Superior temporal gyrus (tissue), 1 donor: ENCODE measurements at regions not wholly inside any gene's neighbourhood (a gene's known extent, or its start where the extent isn't known, plus 50 kb on each side); places are given as distances from the start of the nearest gene placed in this dataset.
A peak's percentile ranks its signal among the peaks of the same experiment; 100 is the strongest.

Experiments used
- DNase-seq: peaks from one replicate; pipeline ENCODE4 v3.0.0-alpha.2; 2016; ENCODE audit errors: extremely low spot score

DNA sequence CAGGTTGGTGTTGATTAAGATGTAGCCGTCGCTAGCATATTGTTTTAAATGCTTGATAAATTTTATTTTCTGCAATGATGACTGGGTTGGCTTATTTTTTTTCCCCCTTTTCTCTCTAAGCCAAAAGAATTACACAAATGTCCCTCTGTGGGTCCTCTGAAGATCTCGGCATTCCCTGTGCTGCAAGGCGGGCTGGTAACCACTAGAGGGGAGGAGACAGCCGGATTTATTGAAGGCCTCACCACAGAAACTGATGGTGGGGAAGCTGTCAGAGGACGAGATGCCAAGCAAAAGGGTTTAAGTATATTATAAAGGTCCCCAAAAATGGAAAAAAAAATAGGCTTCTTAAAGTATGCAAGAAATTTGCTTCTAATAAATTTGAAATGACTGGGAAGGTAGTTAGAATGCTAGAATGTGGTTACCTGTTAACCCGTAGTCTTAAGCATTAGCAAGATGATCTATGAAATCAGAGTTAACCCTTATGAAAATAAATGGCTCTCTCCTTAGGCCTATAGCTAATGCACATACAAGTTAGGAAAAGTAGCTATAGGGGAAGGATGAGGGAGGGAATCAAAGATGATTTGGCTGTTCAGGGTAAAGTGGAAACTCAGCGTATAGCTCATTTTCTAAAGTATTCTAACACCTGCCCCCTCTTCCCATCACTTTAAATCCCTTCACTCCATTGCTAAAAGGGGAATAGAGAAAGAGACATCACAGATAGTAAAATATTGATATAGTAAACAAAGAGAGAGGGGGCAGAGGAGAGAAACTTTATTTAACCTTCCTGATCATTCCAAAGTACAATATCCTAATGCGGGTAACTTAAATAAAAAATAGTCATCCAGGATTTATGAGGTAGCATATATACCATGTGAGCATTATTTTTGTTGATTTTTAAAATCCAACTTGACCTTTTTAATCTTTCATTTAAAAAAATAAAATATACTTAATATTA, 894.5 kb upstream of the POU3F3 start:
- DNase-seq: peak; percentile 91

DNA sequence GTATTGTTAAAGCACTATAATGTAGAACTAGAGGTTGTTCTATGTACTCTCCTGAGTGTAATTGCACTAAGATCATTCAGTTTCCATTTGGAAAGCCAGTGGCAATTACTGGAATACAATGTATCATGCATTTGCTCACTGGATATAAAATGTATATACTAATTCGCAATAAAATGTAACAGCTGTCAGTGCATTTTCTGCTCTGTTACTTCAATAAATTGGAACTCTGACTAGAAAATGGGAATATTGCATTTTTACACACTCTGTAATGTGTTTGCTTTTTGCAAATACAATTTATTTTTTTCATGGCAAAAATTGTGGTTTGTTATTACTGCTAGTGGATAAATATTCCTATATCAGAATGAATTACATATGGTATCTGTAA, 893.8 kb upstream of the POU3F3 start:
- DNase-seq: peak; percentile 22

DNA sequence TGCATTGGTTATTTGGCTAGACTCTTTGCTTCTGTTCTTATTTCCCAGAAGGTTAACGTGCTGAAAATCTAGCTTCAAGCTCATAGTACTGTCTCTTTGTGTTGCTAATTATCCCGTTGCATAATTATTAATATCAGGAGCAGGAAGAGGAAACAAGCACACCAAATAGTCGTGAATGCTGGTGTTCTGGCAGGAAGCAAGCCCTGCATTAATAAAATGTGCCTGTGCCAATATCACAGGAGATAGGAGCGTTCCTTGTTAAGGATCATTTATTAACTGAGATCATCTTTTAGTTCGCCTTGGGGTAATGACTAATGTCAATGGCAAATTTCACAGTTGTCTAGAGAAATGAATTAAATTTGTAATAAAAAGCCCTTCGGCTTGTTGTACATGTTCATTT, 893.0 kb upstream of the POU3F3 start:
- DNase-seq: no peak

DNA sequence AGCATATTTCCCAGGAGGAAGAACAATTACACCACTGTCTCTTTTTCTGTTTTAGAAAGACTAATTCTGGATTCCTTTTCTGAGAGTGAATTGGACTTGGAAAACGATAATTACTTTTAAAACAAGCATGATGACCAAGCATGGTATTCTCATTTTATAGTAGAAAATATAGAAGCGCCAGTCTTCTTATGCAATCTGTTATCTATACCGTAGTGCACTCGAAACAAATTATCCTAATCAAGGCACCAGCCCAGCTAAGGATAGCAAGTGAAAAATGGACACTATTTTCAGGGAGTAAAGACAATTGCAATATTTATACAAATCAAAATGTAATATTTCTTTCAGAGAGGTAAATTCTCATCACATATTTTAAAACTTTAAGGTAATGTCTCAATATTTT, 892.1 kb upstream of the POU3F3 start:
- DNase-seq: peak; percentile 23

DNA sequence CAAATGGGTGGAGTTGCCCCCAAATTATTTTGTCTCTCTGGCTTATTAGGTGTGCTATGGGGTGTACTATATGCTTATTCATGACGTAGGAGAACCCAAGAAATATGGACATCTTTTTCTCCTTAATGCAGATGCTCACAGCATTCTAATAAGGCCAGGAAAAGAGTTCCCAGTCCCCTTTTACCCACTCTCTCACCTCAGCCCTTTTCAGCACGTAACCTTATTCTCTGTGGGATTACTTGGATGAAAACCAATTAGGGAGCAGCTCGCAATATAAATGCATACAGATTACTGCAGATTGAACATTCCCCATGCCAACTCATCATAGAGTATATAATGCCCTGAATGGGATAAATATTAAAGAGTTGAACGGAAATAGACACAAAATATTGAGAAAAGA, 891.2 kb upstream of the POU3F3 start:
- no peak for DNase-seq

DNA sequence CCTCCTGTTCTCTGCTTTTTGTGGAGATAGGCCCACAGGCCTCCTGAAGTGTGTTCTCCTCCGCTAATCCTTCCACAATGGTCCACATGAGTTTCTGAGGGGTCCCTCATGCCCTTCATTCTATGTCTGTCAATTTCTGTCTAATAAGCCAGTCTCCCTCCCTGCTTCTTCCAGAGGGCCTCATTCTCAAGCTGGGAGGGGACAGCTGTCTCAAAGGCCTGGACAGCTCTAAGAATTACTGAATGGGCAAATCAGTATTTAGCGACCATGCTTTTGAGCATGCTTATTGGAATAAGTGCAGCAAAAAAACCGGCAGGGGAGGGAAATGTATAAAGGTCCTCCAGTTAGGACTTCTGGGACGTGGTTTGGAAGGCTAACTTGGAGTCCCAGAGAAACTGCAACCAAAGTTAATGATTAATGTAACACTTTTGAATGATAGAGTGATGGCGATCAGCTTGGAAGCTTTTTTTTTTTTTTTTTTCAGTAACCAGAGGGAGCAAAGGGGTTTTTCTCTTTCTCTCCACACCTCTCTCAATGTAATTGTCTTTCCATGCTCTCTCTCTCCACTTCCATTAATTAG, 890.7 kb upstream of the POU3F3 start:
- DNase-seq: no peak

DNA sequence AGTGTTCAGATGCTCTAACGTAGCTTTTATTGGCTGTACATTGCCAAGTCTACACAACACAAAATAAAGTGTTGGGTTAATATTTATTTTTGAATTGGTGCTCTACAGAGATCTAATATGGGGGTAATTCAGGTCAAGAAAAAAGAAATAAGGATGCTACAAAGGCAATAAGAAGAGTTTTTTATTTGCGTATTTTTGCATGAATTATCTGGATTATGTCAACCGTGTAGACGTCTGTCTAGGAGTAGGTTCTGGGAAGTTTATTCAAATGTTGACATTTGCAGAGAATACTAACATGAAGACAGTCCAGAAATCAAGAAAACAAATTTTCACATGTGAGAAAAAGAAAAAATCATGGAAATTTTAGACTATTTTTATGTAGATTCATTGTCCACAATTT, 876.7 kb upstream of the POU3F3 start:
- no peak for DNase-seq

DNA sequence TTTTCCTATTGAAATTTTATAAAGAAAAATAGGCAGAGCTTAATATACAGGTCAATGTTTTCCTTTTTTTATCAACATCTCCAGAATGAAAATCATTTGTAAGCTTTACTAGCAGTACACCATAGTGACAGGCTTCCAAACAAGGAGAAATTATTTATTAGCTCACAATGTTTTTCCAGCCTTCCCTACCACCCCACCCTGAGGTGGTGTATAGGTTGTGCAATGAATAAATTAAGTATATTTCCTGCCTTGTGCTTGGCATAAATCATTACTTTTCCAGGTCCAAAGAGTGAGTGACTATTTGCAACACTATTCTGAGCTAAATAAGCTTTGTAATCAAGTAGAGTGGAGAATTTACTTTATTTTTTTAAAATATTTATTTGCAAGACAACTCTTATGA, 876.2 kb upstream of the POU3F3 start:
- no peak for DNase-seq

DNA sequence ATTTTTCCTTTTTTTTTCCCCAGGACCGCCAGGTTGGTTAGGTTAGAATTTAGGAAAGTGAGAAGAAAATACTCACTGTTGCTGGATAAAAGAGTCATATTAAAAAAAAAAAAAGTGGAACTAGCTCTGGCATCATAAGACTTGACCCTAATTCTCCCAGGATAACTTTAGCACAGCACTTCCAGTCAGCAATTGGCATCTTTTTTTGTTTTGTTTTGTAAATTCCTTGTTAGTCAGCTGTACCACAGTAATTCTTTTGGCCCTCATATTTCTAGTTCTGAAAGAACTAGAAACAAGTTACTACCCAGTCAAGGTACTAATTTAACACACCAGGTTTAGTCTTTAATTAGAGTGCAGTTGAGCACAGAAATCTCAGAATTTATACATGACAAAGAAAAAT, 873.5 kb upstream of the POU3F3 start:
- no peak for DNase-seq

DNA sequence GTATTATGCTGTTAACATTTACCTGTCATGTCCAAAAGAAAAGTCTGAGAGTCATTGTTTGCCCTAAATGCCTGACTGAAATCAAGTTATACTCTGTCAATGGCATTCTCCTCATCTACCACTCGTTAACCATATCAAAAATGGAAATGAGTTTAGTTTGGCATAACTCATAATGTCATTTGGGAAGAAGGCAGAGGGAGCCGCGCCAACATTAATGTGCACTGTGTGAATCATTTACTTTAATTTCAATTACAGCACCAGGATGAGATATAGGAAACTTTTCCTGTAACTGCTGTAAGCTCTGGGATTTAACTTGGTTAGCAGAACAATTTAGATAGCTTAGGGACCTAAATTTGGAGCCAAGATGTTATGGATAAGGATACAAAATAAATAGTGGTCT, 871.2 kb upstream of the POU3F3 start:
- DNase-seq: no peak

DNA sequence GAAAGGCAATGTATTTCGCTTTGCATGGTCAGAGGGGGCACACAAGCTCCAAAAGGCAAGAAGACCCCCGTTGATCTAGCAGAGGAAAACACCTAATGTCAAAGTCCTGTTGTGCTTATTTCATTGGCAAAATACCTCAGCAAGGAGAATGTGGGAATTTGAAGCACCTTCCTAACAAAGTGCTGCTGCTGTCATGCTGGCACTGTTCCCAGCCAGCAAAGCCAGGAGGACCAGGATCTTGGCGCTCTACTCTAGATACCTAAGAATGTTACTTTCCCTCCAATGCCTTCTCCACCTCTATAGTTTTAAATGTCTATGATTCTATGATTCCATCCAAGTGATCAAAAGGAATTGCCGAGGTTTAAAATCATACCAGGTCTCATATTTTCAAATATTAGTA, 867.9 kb upstream of the POU3F3 start:
- DNase-seq: no peak

DNA sequence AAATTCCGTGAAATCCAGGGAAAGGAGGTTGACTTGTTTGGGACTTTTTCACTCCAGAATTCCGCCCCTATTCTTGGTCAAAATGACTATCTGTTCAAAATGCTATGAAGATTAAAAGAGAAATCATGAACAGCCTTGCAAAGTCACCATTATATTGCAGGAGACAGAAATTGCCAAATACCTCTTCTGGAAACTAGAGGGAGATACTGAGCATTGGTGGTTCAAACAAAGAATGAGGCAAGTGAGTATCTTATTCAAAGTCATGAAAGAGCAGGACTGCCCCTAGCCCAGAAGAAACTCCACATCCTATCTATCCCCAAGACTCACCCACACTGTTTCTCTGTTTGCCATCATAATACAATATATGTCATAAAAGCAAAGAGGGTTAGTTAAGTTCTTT, 862.3 kb upstream of the POU3F3 start:
- DNase-seq: no peak

DNA sequence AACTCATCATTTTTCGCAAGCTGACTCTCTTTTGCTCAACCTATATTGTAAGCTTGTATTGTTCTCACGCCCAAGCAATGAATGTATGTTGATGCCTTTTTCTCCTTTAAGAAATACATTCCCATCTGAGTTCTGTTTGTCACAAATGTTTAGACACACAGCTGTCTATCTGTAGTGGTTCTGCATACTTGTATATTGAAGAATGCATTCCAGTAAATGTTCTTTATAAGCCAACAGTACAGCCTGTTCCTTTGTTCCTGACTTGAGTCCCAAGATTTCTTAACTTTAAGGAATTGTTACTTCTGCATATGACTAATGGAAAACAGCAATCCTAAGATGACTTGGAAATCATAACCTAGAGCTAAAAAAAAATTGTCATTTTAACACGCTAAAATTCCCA, 849.1 kb upstream of the POU3F3 start:
- DNase-seq: no peak

DNA sequence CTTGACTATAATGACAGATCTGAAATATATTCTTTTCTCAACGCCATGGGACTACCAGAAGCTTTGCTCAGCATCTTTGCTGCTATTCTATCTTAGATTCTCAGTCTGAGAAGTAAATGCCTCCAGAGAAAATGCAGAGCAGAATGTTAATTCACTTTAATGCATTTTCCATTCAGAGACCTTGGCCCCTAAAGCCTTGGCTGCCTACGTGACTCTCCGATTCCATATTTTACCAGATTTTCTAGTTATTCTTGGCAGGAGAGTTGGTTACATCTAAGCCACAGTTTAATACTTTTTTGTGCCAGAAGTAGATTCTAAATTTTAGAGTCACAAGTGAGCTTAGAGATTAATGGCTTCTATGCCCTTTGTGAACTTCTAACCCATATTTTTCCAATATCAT, 837.1 kb upstream of the POU3F3 start:
- no peak for DNase-seq

DNA sequence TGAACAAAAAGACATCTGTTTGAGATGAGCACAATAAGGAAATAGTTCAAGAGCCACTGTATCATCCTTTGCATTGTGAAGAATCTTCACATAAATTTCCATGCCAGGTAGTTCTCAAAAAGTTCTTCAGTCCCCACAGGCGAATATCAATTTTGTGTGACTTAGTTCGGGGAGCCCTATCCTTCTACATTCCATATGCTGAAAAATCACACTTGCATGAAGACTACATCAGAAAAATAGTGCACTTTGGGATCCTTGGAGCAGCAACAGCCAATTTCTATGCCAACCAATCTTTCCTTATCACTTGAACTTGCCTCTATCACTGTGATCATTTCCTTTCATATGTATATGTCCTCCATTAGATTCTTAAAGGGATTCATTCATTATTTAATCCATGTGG, 830.6 kb upstream of the POU3F3 start:
- DNase-seq: peak; percentile 21

DNA sequence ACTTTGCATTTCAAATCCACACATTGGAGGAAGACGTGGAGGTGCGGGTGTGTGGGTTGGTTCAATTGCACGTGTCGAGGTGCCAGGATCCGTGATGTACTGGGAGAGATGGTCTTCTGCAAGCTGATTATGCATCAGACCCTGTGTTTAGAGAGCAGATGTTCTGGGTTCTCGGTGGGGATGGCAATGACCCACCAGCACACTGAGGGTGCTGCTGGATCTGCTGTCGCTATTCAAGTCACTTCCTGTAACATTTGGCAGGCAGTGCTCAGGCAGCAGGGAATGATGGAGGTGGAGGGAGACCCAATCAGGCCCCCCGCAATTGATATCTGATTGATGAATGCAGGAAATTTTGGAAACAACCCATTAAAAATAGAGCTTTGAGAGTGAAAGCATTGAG, 830.1 kb upstream of the POU3F3 start:
- no peak for DNase-seq

DNA sequence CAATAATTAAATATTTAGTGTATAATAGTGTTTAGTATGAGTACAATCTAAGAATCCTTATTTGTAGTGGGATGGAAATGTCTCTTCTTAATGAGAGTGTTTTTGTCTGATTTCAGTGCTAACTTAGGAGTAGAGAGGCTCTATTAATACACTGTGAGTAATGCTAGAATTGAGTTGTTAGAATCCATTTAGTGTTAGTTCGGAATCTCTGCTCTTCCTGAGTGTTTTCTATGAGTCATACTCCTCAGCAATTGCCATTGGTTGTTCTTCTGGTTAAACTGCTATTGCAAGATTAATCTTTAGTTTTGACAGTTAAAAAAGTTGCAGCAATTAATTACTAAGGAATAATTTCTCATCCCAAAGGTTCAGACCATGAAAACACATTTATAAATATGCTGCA, 828.6 kb upstream of the POU3F3 start:
- peak; percentile 33 for DNase-seq

DNA sequence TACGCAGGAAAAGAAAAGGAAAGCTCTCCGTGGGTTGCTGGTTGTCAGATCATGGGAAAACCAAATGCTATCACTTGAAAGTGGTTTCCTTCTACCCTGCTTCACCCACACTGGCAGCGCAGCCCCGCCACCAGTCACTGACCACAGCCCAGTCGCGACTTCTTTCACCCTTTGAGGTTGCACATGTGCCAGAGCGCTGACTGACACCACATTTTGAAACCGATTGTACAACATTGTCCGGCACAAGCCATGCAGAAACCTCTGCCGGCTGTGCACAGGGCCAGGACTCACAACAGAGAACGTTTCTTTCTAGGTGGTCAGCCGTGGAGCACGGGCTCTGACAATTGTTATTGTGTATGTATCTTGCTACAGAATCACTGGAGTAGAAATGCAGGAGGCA, 827.2 kb upstream of the POU3F3 start:
- peak; percentile 30 for DNase-seq

DNA sequence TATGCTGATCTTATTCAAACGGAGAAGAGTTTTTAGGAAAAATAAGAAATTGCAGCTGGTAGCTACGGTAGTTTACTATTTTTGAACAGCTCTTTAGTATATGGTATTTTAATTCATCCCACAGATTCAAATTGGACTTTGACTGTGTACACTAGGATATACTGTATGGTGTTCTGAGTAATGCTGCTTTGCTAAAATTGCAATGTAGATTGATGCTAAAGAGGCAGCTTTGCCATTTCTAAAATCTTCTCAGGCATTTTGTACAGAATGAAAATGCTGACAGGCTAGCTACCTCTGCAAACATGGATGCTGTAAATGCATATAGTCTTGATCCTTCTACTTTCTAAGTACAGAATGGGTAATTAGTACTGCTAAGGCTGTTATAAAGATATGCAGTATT, 826.6 kb upstream of the POU3F3 start:
- no peak for DNase-seq

DNA sequence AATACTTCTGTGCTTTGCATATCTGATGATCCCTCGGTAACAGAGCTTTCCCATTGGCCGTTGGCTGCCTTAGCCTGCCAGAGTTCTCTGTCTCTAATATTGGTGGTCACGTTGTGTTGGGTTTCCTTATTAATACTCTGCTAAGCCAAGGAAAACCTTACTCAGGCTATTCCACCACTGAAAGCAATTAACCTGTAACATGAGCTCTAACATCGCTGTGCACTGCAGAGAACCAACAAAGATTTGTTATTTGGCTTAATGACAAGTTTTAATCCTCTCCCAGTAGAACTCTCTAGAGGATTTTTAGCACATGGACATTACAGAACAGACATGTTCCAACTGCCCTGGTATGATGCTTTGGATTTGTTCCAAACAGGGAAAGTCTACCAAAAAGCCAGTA, 825.9 kb upstream of the POU3F3 start:
- no peak for DNase-seq

DNA sequence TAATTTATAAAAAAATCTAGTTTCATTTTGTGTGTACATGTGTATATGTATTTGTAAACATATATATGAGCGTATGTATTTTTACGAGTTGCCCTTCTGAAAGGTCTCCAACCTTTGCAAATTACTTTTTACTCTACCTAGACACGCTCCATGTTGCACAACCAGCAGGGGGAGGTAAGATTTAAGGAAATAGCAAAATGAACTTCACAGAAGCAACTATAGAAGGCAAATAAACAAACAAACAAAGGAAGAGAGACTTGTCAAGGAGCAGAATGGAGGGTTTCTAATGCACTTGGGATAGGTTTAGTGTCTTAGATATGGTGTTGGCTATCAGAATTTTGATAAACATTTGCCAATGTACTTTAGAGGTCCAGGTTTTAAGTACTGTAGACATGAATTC, 820.5 kb upstream of the POU3F3 start:
- peak; percentile 59 for DNase-seq

DNA sequence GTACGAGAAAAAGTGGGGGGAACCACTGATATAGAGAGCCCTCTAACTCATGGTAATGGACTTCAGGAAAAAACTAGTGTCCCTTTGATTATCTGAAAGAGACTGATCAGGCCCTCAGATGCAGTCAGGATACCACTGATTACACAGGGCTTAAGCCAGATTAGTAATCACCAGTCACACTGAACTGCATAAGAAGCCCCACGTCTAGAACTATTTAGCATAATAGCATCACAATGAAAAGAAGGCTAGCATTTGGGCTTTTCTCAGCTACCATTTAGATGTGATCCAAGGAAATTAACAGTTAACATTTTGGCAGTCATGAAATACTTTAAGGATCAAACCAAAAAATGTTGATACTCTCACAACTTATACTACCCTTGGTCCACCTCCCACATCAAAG, 813.1 kb upstream of the POU3F3 start:
- no peak for DNase-seq

DNA sequence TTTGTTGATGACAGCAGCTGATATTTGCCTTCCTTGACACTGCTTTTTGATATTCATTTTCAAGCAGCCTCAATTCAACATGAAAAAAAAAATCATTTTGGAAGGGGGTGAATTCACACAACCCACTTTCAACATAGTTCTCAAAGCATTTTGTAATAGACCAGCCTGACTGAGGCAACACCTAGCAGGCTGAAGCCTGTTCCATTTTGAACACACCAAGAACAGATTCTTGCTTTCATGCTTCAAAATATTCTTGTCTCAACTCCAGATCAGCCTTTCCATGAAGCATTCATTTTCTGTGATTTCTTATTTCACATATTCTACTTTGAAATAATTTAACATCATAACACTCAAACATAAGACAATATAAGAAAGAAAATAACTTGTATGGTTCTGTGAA, 812.6 kb upstream of the POU3F3 start:
- no peak for DNase-seq

DNA sequence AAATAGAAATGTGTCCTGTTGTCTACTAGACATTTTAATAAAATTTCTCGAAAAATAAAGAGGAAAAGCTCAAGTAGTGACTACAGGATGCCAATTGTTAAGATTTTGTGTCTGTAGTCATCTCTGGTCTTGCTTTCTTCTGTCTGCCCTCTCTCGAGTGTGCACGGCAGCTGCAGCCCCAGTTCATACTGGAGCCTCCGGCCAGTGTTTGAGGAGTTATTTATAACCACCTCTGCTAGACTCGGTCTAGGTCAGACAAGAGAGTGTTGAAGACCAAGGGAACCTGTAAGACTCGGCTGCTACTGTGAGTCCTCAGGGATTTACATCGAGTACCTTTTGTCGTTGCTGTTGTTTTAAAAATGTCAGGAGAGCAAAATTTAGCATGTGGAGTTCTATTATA, 810.1 kb upstream of the POU3F3 start:
- DNase-seq: peak; percentile 57
